Ascending aorta (tissue), 2 donors: ENCODE measurements at regions not wholly inside any gene's neighbourhood (a gene's known extent, or its start where the extent isn't known, plus 50 kb on each side); places are given as distances from the start of the nearest gene placed in this dataset.

Source experiments
- DNase-seq, 2 donors: peaks; one replicate each; pipeline ENCODE4 v3.0.0-alpha.2; 2019; ENCODE audit warnings: low spot score in 2 of 2
- H3K27ac ChIP-seq, 2 donors: fragments of 200-600 bp; sonication (generic); one replicate each; pipeline ENCODE4 v1.5.1; 2016 to 2017; ENCODE audit warnings: mild to moderate bottlenecking in 1 of 2
- H3K27me3 ChIP-seq: fragments of 200-600 bp; sonication (generic); one replicate; pipeline ENCODE4 v1.5.1; 2017
- H3K36me3 ChIP-seq, 2 donors: fragments of 200-600 bp; sonication (generic); one replicate each; pipeline ENCODE4 v1.5.1; 2016
- H3K4me1 ChIP-seq, 2 donors: fragments of 200-600 bp; sonication (generic); one replicate each; pipeline ENCODE4 v1.5.1; 2016 to 2017; ENCODE audit warnings: mild to moderate bottlenecking in 1 of 2
- H3K4me3 ChIP-seq, 2 donors: fragments of 200-600 bp; sonication (generic); one replicate each; pipeline ENCODE4 v1.5.1; 2016 to 2017; ENCODE audit warnings: mild to moderate bottlenecking in 1 of 2
- H3K9me3 ChIP-seq, 2 donors: fragments of 200-600 bp; sonication (generic); one replicate each; pipeline ENCODE4 v1.5.1; 2016
- CTCF ChIP-seq, 3 experiments: fragments of 200-600 bp in 2 of 3; fragments of 450-650 bp in 1 of 3; sonication (generic) in 2 of 3; IDR thresholded peaks; one replicate each; pipeline ENCODE4 v1.5.1; 2016 to 2019; ENCODE audit warnings: antibody characterized with exemption in 3 of 3, mild to moderate bottlenecking in 1 of 3, moderate library complexity in 1 of 3
- intact Hi-C: fragments of 100-400 bp; cut with DNase I; formaldehyde crosslinking; loops from one replicate; pipeline ENCODE4 v1.15.1; 2023

- intact Hi-C loops: no loop called here
Measured at GRCh38 chr3:118055381-118055780, 979.3 kb downstream of the IGSF11 start.

GRCh38 chr3:118057086-118057485 lies 977.6 kb downstream of the IGSF11 start:
- H3K4me3 ChIP-seq: no peak overlapping the region
- H3K27ac ChIP-seq: no peak overlapping the region
- intact Hi-C loops: no loop called here
- H3K9me3 ChIP-seq: no peaks in the 10 kb centered on the region
- no peak for DNase-seq
- TF ChIP-seq CTCF (IDR thresholded peaks at IDR 0.05): no peak
- no peaks in the 10 kb centered on the region for H3K4me1 ChIP-seq
- H3K36me3 ChIP-seq: no peaks in the 10 kb centered on the region
- no peaks in the 10 kb centered on the region for H3K27me3 ChIP-seq

More at GRCh38 chr3:118055381-118055780, 979.3 kb downstream of the IGSF11 start:
- no peaks in the 10 kb centered on the region for H3K36me3 ChIP-seq
- no peak for DNase-seq
- H3K27ac ChIP-seq: no peak overlapping the region
- H3K27me3 ChIP-seq: no peaks in the 10 kb centered on the region
- no peaks in the 10 kb centered on the region for H3K4me1 ChIP-seq
- TF ChIP-seq CTCF (IDR thresholded peaks at IDR 0.05): no peak
- H3K9me3 ChIP-seq: peaks cover 0 to 4% of the 10 kb centered on the region in 2 donors
- H3K4me3 ChIP-seq: no peak overlapping the region

- no peaks in the 10 kb centered on the region for H3K4me1 ChIP-seq
- H3K4me3 ChIP-seq: no peak overlapping the region
- no peak overlapping the region for H3K27ac ChIP-seq
- H3K9me3 ChIP-seq: no peaks in the 10 kb centered on the region
- intact Hi-C loops: no loop called here
- DNase-seq: no peak
- no peaks in the 10 kb centered on the region for H3K36me3 ChIP-seq
- TF ChIP-seq CTCF (IDR thresholded peaks at IDR 0.05): no peak
- no peaks in the 10 kb centered on the region for H3K27me3 ChIP-seq
Measured at GRCh38 chr3:118059096-118059495, 975.5 kb downstream of the IGSF11 start.

- no peak overlapping the region for H3K27ac ChIP-seq
- DNase-seq: no peak
- no peaks in the 10 kb centered on the region for H3K27me3 ChIP-seq
- no peak overlapping the region for H3K4me3 ChIP-seq
- intact Hi-C loops: no loop called here
- no peaks in the 10 kb centered on the region for H3K4me1 ChIP-seq
- TF ChIP-seq CTCF (IDR thresholded peaks at IDR 0.05): no peak
- H3K9me3 ChIP-seq: no peaks in the 10 kb centered on the region
- H3K36me3 ChIP-seq: no peaks in the 10 kb centered on the region
Measured at GRCh38 chr3:118067439-118067838, 967.2 kb downstream of the IGSF11 start.

GRCh38 chr3:118075873-118076272 lies 958.8 kb downstream of the IGSF11 start:
- no peak for TF ChIP-seq CTCF (IDR thresholded peaks at IDR 0.05)
- Histone ChIP-seq H3K4me1 (no peaks in the 10 kb centered on the region), H3K27me3 (no peaks in the 10 kb centered on the region), H3K27ac (no peak overlapping the region), H3K9me3 (peaks cover 0 to 15% of the 10 kb centered on the region in 2 donors), H3K36me3 (no peaks in the 10 kb centered on the region), H3K4me3 (no peak overlapping the region)
- intact Hi-C loops: no loop called here
- DNase-seq: no peak

GRCh38 chr3:118077332-118077731 lies 957.3 kb downstream of the IGSF11 start:
- H3K36me3 ChIP-seq: no peaks in the 10 kb centered on the region
- intact Hi-C loops: no loop called here
- no peaks in the 10 kb centered on the region for H3K27me3 ChIP-seq
- TF ChIP-seq CTCF (IDR thresholded peaks at IDR 0.05): no peak
- no peaks in the 10 kb centered on the region for H3K4me1 ChIP-seq
- peaks cover 0 to 15% of the 10 kb centered on the region in 2 donors for H3K9me3 ChIP-seq
- no peak for DNase-seq
- H3K27ac ChIP-seq: no peak overlapping the region
- no peak overlapping the region for H3K4me3 ChIP-seq
